ENCODE measurements at regions not wholly inside any gene's neighbourhood (a gene's known extent, or its start where the extent isn't known, plus 50 kb on each side); places are given as distances from the start of the nearest gene placed in this dataset.

DNA sequence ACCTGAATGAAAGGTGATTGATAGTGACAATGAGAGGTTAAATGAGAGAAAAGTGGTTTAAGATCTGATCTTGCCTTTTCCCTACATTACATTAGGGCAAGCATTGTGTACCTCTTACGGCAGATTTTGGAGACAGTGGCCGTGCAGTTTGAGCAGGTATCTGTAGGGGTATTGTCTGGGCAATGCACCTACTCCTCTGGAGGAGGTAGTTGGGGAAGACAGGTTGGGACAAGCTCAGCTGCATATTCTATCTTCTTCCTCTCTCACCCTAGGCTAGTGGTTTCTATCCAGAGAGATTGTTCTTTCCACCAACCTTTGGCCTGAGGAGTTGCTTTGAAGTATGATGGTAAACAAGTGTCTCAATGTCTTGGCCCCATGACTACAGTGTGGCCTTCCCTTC is 323.2 kb downstream of the CYP26B1 start:
- TF ChIP-seq, protein P1, sequence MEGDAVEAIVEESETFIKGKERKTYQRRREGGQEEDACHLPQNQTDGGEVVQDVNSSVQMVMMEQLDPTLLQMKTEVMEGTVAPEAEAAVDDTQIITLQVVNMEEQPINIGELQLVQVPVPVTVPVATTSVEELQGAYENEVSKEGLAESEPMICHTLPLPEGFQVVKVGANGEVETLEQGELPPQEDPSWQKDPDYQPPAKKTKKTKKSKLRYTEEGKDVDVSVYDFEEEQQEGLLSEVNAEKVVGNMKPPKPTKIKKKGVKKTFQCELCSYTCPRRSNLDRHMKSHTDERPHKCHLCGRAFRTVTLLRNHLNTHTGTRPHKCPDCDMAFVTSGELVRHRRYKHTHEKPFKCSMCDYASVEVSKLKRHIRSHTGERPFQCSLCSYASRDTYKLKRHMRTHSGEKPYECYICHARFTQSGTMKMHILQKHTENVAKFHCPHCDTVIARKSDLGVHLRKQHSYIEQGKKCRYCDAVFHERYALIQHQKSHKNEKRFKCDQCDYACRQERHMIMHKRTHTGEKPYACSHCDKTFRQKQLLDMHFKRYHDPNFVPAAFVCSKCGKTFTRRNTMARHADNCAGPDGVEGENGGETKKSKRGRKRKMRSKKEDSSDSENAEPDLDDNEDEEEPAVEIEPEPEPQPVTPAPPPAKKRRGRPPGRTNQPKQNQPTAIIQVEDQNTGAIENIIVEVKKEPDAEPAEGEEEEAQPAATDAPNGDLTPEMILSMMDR (IDR thresholded peaks at IDR 0.05; ENCODE audit: poor library complexity) = no peak
- no peak for TF ChIP-seq EZH2 (IDR thresholded peaks at IDR 0.05; ENCODE audit: borderline replicate concordance)
- no peak for TF ChIP-seq EZH2phosphoT487 (IDR thresholded peaks at IDR 0.05; ENCODE audit: low read depth, severe bottlenecking, unreplicated experiment)

Measured in hepatocyte (in vitro differentiated cells).